Glutamatergic neuron (in vitro differentiated cells): ENCODE measurements at regions not wholly inside any gene's neighbourhood (a gene's known extent, or its start where the extent isn't known, plus 50 kb on each side); places are given as distances from the start of the nearest gene placed in this dataset.

Experiments used
- DNase-seq: peaks from one replicate; pipeline ENCODE4 v3.0.0; 2022
- H3K27ac Mint-ChIP-seq: one replicate; pipeline ENCODE4 v1.8.0; 2020; ENCODE audit warnings: mild to moderate bottlenecking, mixed read lengths, inconsistent platforms; ENCODE audit not compliant: unreplicated experiment
- H3K27me3 Mint-ChIP-seq: one replicate; pipeline ENCODE4 v1.8.0; 2020; ENCODE audit warnings: mild to moderate bottlenecking, moderate library complexity, mixed read lengths, inconsistent platforms; ENCODE audit not compliant: unreplicated experiment
- H3K36me3 Mint-ChIP-seq: one replicate; pipeline ENCODE4 v1.8.0; 2020; ENCODE audit warnings: mild to moderate bottlenecking, mixed read lengths, inconsistent platforms; ENCODE audit not compliant: unreplicated experiment
- H3K4me1 Mint-ChIP-seq: one replicate; pipeline ENCODE4 v1.8.0; 2020; ENCODE audit warnings: mild to moderate bottlenecking, low read depth, mixed read lengths, inconsistent platforms; ENCODE audit not compliant: unreplicated experiment
- H3K4me3 Mint-ChIP-seq: one replicate; pipeline ENCODE4 v1.8.0; 2020; ENCODE audit warnings: mild to moderate bottlenecking, mixed read lengths, inconsistent platforms; ENCODE audit not compliant: unreplicated experiment
- H3K9me3 Mint-ChIP-seq: one replicate; pipeline ENCODE4 v1.8.0; 2020; ENCODE audit warnings: mild to moderate bottlenecking, moderate library complexity, mixed read lengths, inconsistent platforms; ENCODE audit not compliant: unreplicated experiment
- TF ChIP-seq, protein P1 (sequence below): fragments of 200-600 bp; sonication (generic); IDR thresholded peaks from one replicate; pipeline ENCODE4 v1.5.0; 2021; ENCODE audit not compliant: partially characterized antibody, unreplicated experiment

GRCh38 chr3:162192340-162193029, 695.9 kb downstream of the OTOL1 start:
- Mint-ChIP-seq H3K27me3 (no peaks in the 10 kb centered on the region), H3K4me1 (no peaks in the 10 kb centered on the region), H3K36me3 (peaks cover 17% of the 10 kb centered on the region), H3K9me3 (peaks cover 6% of the 10 kb centered on the region), H3K27ac (no peak overlapping the region), H3K4me3 (no peak overlapping the region)
- TF ChIP-seq, protein P1, sequence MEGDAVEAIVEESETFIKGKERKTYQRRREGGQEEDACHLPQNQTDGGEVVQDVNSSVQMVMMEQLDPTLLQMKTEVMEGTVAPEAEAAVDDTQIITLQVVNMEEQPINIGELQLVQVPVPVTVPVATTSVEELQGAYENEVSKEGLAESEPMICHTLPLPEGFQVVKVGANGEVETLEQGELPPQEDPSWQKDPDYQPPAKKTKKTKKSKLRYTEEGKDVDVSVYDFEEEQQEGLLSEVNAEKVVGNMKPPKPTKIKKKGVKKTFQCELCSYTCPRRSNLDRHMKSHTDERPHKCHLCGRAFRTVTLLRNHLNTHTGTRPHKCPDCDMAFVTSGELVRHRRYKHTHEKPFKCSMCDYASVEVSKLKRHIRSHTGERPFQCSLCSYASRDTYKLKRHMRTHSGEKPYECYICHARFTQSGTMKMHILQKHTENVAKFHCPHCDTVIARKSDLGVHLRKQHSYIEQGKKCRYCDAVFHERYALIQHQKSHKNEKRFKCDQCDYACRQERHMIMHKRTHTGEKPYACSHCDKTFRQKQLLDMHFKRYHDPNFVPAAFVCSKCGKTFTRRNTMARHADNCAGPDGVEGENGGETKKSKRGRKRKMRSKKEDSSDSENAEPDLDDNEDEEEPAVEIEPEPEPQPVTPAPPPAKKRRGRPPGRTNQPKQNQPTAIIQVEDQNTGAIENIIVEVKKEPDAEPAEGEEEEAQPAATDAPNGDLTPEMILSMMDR = no peak
- no peak for DNase-seq

DNA sequence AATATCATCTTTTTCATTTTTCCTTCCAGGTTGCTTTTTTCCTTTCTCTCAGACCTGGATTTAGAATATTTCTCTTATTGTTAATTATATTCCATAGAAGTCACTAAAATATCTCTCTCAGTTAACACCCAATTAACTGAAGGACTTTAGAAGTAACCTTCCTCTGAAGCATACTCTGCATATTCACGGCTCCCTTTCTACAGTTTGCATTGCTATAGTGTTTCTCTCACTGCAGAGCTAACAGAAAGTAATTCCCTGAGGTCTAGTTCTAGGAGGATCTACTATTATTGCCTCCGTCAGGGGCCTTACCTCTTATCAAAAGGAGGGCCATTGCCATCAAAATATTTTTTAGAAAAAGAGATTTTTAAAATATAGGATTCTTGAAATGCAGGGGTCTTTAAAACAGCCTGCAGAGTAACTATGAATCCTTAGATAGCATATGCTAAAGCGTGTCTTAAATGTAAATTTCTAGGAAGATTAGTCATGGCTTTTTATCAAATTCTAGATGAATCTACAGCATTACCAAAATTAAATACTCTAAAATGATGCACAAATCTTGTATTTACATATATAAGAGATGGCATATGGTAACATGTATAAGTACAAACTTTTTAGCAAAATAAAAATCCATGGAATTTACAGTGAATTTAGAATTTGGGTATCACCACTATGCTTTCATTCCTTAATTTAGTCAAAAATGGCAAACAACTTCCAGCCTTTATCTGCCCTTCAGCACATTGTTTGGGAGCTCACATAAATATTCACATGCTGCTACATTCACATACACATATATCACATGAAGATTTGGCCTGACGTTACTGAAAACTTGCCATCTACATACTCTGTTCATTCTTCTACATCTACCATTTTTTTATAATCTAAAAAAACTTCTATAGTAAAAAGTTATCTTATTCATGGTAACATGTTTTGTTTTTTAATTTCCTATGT, 696.8 kb downstream of the OTOL1 start:
- TF ChIP-seq, protein P1 = no peak
- Mint-ChIP-seq H3K36me3 (peaks cover 17% of the 10 kb centered on the region), H3K4me1 (no peaks in the 10 kb centered on the region), H3K9me3 (peaks cover 6% of the 10 kb centered on the region), H3K4me3 (no peak overlapping the region), H3K27me3 (no peaks in the 10 kb centered on the region), H3K27ac (no peak overlapping the region)
- no peak for DNase-seq

GRCh38 chr3:162195147-162195546, 698.5 kb downstream of the OTOL1 start:
- DNase-seq = no peak
- Mint-ChIP-seq H3K27ac (no peak overlapping the region), H3K36me3 (peaks cover 10% of the 10 kb centered on the region), H3K27me3 (no peaks in the 10 kb centered on the region), H3K4me3 (no peak overlapping the region), H3K4me1 (no peaks in the 10 kb centered on the region), H3K9me3 (peaks cover 6% of the 10 kb centered on the region)
- TF ChIP-seq, protein P1 = no peak

GRCh38 chr3:162196964-162197363, 700.4 kb downstream of the OTOL1 start:
- TF ChIP-seq, protein P1 = no peak
- Mint-ChIP-seq H3K36me3 (no peaks in the 10 kb centered on the region), H3K4me3 (no peak overlapping the region), H3K27ac (no peak overlapping the region), H3K27me3 (no peaks in the 10 kb centered on the region), H3K9me3 (no peaks in the 10 kb centered on the region), H3K4me1 (no peaks in the 10 kb centered on the region)
- no peak for DNase-seq

DNA sequence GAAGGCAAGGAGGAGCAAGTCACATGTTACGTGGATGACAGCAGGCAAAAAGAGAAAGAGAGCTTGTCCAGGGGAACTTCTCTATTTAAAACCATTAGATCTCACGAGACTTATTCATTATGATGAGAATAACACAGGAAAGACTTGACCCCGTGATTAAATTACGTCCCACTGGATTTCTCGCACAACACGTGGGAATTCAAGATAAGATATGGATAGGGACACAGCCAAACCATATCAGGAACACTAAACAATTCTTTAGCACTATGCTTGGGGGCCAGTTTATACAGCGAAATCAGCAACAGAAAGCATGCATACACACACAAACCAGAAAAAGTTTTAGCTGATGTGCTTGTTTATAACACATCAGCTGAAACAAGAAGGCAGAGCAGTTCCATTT, 704.2 kb downstream of the OTOL1 start:
- Mint-ChIP-seq H3K4me3 (no peak overlapping the region), H3K9me3 (no peaks in the 10 kb centered on the region), H3K27me3 (no peaks in the 10 kb centered on the region), H3K4me1 (no peaks in the 10 kb centered on the region), H3K36me3 (no peaks in the 10 kb centered on the region), H3K27ac (no peak overlapping the region)
- no peak for DNase-seq
- TF ChIP-seq, protein P1 = no peak
